ENCODE measurements at regions not wholly inside any gene's neighbourhood (a gene's known extent, or its start where the extent isn't known, plus 50 kb on each side); places are given as distances from the start of the nearest gene placed in this dataset.

- TF ChIP-seq PHF20 (CRISPR knock-in tag; IDR thresholded peaks at IDR 0.05) (no peak), ZSCAN22 (CRISPR knock-in tag; IDR thresholded peaks at IDR 0.05) (no peak), RAD51 (IDR thresholded peaks at IDR 0.05; ENCODE audit: borderline replicate concordance) (no peak), ZNF652 (CRISPR knock-in tag; IDR thresholded peaks at IDR 0.05; ENCODE audit: borderline replicate concordance, low read depth) (peak; percentile 98), ZNF354B (CRISPR knock-in tag; IDR thresholded peaks at IDR 0.05) (no peak), ATF7-NPFF (CRISPR knock-in tag; IDR thresholded peaks at IDR 0.05; ENCODE audit: low read depth) (0 out of 2 replicates have a peak, but pooled peaks have one; percentile 61), ZNF530 (CRISPR knock-in tag; IDR thresholded peaks at IDR 0.05; ENCODE audit: low read depth) (no peak), ARID2 (CRISPR knock-in tag; IDR thresholded peaks at IDR 0.05; ENCODE audit: borderline replicate concordance) (peak; percentile 79; the same call in 1 of the 2 replicates), ZNF644 (CRISPR knock-in tag; IDR thresholded peaks at IDR 0.05; ENCODE audit: low read depth) (peak; percentile 99), HNF4G (IDR thresholded peaks at IDR 0.05; ENCODE audit: borderline replicate concordance, low read depth, low read length) (peak; percentile 94), HNF4G (CRISPR knock-in tag; IDR thresholded peaks at IDR 0.05; ENCODE audit: borderline replicate concordance, low read depth) (peak; percentile 93), MEF2D (CRISPR knock-in tag; IDR thresholded peaks at IDR 0.05) (peak; percentile 76; the same call in 1 of the 2 replicates), SNRNP70 (IDR thresholded peaks at IDR 0.05; ENCODE audit: low read depth, low read length) (no peak), ZFP41 (CRISPR knock-in tag; IDR thresholded peaks at IDR 0.05; ENCODE audit: borderline replicate concordance) (no peak), SNAPC2 (CRISPR knock-in tag; IDR thresholded peaks at IDR 0.05) (0 out of 2 replicates have a peak, but pooled peaks have one; percentile 58), ZMAT3 (CRISPR knock-in tag; conservative IDR thresholded peaks at IDR 0.05) (peak; percentile 48; the same call in 1 of the 2 replicates), ZNF597 (CRISPR knock-in tag; IDR thresholded peaks at IDR 0.05) (no peak)
- TF ChIP-seq, protein P1, sequence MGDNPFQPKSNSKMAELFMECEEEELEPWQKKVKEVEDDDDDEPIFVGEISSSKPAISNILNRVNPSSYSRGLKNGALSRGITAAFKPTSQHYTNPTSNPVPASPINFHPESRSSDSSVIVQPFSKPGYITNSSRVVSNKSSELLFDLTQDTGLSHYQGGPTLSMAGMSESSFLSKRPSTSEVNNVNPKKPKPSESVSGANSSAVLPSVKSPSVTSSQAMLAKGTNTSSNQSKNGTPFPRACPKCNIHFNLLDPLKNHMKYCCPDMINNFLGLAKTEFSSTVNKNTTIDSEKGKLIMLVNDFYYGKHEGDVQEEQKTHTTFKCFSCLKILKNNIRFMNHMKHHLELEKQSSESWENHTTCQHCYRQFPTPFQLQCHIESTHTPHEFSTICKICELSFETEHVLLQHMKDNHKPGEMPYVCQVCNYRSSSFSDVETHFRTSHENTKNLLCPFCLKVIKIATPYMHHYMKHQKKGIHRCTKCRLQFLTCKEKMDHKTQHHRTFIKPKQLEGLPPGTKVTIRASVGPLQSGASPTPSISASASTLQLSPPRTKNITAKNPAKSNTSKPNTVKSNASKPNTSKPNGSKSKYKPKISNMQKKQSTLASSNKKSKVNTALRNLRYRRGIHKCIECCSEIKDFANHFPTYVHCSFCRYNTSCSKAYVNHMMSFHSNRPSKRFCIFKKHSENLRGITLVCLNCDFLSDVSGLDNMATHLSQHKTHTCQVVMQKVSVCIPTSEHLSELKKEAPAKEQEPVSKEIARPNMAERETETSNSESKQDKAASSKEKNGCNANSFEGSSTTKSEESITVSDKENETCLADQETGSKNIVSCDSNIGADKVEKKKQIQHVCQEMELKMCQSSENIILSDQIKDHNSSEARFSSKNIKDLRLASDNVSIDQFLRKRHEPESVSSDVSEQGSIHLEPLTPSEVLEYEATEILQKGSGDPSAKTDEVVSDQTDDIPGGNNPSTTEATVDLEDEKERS (CRISPR knock-in tag; IDR thresholded peaks at IDR 0.05): peak; percentile 90
- TF ChIP-seq, protein P2, sequence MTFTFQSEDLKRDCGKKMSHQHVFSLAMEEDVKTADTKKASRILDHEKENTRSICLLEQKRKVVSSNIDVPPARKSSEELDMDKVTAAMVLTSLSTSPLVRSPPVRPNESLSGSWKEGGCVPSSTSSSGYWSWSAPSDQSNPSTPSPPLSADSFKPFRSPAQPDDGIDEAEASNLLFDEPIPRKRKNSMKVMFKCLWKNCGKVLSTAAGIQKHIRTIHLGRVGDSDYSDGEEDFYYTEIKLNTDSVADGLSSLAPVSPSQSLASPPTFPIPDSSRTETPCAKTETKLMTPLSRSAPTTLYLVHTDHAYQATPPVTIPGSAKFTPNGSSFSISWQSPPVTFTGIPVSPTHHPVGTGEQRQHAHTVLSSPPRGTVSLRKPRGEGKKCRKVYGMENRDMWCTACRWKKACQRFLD (CRISPR knock-in tag; IDR thresholded peaks at IDR 0.05; ENCODE audit: borderline replicate concordance): no peak
- TF ChIP-seq, protein P3, sequence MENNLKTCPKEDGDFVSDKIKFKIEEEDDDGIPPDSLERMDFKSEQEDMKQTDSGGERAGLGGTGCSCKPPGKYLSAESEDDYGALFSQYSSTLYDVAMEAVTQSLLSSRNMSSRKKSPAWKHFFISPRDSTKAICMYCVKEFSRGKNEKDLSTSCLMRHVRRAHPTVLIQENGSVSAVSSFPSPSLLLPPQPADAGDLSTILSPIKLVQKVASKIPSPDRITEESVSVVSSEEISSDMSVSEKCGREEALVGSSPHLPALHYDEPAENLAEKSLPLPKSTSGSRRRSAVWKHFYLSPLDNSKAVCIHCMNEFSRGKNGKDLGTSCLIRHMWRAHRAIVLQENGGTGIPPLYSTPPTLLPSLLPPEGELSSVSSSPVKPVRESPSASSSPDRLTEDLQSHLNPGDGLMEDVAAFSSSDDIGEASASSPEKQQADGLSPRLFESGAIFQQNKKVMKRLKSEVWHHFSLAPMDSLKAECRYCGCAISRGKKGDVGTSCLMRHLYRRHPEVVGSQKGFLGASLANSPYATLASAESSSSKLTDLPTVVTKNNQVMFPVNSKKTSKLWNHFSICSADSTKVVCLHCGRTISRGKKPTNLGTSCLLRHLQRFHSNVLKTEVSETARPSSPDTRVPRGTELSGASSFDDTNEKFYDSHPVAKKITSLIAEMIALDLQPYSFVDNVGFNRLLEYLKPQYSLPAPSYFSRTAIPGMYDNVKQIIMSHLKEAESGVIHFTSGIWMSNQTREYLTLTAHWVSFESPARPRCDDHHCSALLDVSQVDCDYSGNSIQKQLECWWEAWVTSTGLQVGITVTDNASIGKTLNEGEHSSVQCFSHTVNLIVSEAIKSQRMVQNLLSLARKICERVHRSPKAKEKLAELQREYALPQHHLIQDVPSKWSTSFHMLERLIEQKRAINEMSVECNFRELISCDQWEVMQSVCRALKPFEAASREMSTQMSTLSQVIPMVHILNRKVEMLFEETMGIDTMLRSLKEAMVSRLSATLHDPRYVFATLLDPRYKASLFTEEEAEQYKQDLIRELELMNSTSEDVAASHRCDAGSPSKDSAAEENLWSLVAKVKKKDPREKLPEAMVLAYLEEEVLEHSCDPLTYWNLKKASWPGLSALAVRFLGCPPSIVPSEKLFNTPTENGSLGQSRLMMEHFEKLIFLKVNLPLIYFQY (CRISPR knock-in tag; IDR thresholded peaks at IDR 0.05; ENCODE audit: borderline replicate concordance): no peak
Observed at GRCh38 chr3:160106905-160107861, 118.0 kb upstream of the C3orf80 start (continued).
